Dermis blood vessel endothelial cell (primary cell): ENCODE measurements at regions not wholly inside any gene's neighbourhood (a gene's known extent, or its start where the extent isn't known, plus 50 kb on each side); places are given as distances from the start of the nearest gene placed in this dataset.
"Not testable (repeated sequence)": the region's sequence is repeated elsewhere in the genome, so short reads cannot be mapped to it uniquely, and the experiment has no call there.

Source experiments
- DNase-seq: peaks from one replicate; pipeline ENCODE4 v3.0.0; 2010

GRCh38 chr3:151593928-151594327 lies 133.1 kb upstream of the IGSF10 start:
- DNase-seq, result no peak

DNA sequence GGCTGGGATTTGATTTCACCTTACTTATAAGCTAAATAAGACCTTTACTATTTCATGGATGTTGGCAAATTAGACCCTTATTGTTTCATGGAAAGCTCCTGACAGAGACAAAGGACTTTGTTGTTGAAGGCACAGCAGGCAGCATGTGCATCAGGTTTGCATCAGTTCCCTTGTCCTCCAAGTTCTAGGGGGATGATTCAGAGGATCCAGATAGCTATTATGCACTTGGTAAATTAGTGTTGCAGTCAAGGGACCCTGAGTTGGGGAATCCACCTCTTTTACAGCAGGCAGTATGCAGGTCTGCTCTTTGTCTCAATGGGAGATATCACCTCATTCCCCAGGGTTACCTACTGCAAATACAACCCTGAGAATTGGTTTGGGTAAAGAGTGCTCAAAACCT lies 131.4 kb upstream of the IGSF10 start:
- no peak for DNase-seq

- DNase-seq, result no peak
Measured at GRCh38 chr3:151591441-151591840, 130.6 kb upstream of the IGSF10 start.

GRCh38 chr3:151589311-151589710 lies 128.4 kb upstream of the IGSF10 start:
- DNase-seq, result no peak

DNA sequence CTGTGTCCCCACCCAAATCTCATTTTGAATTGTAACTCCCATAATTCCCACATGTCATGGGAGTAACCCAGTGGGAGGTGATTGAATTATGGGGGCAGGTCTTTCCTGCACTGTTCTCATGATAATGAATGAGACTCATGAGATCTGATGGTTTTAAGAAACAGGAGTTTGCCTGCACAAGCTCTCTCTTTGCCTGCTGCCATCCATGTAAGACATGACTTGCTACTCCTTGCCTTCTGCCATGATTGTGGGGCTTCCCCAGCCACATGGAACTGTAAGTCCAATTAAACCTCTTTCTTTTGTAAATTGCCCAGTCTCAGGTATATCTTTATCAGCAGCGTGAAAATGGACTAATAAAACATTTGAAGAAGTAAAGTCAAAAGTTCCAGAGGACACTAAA lies 126.8 kb upstream of the IGSF10 start:
- not testable (repeated sequence) for DNase-seq

DNA sequence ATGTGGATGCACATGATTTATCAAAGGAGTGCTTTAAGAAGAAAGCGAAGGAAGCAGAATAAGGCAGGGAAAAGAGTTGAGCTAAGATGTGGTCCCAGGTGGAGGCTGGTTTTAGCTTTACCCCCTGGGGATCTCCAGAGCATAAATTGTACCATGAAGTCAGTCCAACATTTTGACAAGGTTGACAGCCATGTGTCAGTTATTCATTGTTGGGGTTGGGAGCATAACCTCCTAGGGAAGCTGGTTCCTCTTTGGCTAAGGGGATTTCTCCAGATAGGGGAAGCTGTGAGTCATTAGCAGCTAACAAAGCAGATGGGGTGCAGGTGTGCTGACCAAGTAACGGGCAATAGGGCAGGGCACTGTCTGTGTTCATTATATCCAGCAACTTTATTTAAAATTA lies 123.7 kb upstream of the IGSF10 start:
- DNase-seq, result peak; percentile 35

DNA sequence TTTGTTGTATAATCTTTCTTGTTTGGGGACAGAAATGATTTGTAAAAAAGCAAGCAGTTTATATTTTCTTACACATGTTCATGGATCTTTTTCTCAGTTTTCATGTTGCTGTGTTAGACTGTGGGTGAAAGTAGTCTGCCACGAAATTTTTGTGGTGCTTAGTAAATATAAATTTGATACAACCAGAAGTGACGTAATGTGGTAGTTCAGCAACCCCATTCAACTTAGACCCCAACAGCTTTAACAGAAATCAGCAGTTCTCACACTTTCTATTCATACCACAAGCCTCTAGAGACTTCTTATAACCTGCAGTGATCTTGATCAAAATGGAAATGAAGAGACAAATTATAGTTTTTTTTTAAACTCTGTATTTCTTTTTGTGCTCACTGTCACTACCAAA lies 120.2 kb upstream of the IGSF10 start:
- no peak for DNase-seq

DNA sequence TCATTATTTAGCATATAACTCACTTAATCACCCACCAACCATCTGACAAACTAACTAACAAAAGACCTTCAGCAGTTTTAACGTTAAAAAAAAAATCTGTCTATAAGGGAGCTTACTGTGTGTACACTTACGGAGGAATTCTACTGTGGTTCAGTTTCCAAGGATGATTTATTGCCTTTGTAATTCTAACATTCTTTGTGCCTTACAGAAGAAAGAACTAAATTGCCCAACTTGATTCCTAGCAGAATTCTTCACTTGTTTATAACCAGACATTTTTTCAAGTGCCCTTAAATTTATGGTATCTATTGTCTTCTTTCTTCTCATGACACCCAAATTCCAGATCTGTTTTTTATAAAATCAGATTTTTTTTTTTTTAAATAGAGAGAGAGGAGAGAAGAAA lies 119.7 kb upstream of the IGSF10 start:
- no peak for DNase-seq

GRCh38 chr3:151579571-151580270 lies 118.9 kb upstream of the IGSF10 start:
- DNase-seq, result no peak

DNA sequence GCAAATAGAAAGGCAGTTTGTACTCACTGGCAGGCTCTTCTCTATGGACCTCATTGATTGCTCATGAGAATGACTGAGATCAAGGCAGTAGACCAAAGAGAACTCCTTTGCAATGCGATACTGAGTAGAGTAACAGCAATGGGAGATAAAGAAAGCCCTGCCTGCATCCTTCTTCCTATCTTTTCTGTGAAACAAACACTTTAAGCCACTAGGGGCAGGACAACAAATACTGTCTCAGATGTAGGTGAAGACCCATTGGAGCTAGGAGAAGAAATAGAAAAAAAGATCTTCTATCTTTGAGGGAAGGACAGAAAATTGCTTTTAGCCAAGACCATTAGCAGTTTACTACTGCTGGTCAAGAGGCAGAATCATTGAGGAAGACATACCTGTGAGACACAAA lies 117.6 kb upstream of the IGSF10 start:
- DNase-seq, result no peak

GRCh38 chr3:151576511-151577137 lies 115.8 kb upstream of the IGSF10 start:
- DNase-seq, result no peak

DNA sequence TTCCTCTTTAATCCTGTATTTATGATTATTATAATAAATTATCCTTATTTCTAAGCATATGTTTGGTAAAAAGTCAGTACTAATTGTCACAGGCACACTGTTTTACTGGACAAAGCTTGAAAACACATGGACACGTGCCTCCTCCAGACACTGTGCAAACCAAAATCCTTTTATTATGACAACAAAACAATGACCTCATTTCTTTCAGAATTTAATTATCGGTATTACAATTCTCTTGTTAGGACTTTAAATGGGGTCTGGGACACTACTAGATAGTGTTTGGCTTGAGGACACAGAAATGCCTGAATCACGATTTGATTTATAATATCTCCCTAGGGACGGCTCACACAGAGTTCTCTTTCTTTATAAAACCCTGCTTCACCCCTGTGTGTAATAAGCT lies 107.3 kb upstream of the IGSF10 start:
- no peak for DNase-seq

DNA sequence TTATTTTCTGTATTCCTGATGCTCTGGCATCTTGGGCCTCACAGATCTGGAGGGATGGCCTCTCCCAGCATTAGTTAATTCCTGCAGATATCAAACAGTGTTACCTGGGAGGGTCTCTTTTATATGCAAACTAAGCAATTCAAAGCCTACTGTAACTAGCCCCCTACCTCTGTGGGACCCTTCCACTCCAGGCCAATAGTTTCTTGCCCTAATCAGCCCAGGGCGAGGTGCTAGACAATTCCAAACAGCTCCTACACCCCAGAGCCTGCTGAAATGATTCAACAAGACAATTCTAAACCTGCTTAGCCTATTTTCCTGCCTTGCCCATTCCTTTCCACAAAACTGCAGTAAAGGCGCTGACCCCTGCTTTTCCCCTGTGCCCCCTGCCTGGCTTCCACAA lies 106.6 kb upstream of the IGSF10 start:
- DNase-seq, result no peak

DNA sequence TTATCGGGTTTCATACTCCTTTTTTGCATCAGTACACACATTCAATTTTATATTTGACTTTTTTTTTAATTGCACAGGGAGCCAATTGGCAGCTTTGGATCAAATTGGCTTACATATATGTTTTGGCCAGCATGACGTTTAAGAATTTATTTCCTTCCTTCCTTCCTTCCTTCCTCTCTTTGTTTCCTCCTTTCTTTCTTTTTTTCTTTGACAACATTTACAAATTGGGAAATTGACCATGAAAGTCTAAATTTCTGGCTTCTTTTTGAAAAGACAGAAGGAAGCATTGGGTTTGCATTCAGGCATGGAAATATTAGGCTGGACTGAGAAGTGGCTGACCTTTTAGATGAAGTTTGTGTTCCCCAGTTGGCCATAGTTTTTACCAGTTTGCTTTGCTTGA lies 103.4 kb upstream of the IGSF10 start:
- DNase-seq, result no peak

- DNase-seq, result no peak
Measured at GRCh38 chr3:151563305-151563704, 102.4 kb upstream of the IGSF10 start.

DNA sequence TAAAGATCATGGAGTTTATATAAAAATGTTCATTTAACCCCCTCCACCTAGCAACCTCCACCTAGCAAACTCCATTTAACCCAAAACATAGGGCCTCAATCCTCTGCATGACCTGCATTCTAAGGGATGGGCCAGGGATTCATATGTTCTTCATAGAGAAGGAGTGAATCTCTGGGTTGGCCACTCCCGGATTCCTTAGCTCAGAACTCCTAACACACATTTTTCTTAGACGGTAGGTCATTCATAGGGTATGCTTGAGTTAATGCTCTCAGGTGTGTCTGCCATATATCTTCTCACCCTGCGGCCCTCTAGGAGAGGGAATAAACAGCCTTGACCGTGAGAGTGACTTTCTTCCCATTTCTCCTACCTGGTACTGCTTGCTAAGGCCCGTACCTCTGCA lies 102.0 kb upstream of the IGSF10 start:
- DNase-seq, result no peak

GRCh38 chr3:151561878-151562277 lies 101.0 kb upstream of the IGSF10 start:
- no peak for DNase-seq

- no peak for DNase-seq
Measured at GRCh38 chr3:151560738-151561137, 99.9 kb upstream of the IGSF10 start.

DNA sequence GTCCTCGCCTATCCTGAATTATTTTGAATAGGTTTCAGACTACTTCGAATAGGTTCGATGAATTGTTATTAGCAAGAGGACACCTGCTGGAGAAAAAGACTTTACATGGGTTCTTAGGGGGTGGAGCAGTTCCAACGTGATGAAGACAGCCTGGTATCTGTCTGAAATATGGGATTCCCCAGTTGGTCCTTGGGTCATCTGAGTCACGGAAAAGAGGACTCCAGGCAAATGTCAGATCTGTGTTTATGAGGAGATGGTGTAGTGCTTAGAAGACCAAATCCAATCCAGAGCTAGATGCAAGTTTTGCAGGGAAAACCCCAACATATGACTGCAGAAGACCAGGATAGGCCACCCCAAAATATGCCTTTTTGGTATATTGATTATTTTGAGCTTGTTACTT lies 98.9 kb upstream of the IGSF10 start:
- no peak for DNase-seq

GRCh38 chr3:151558661-151559060 lies 97.8 kb upstream of the IGSF10 start:
- DNase-seq, result no peak

- no peak for DNase-seq
Measured at GRCh38 chr3:151557068-151557840, 96.4 kb upstream of the IGSF10 start.

DNA sequence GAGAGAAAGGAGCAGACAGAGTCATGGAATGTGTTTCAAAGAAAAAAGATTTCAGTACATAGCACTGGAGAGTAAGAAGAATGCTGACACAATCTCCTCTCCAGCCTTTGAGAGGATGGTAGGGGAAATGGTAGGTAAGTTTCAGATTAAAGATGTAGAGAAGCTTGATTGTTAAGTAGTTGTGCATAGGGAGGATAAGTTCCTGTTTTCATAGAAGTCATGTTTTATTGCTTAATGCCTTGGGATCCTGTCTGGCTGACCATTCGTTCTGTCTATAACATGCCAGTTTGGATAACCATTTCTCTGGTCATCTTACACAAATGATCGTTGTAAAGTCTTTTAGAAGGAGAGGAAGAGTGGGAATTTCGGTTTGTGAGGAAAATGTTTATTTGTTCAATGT lies 95.7 kb upstream of the IGSF10 start:
- no peak for DNase-seq

- DNase-seq, result no peak
Measured at GRCh38 chr3:151555523-151555922, 94.7 kb upstream of the IGSF10 start.

- no peak for DNase-seq
Measured at GRCh38 chr3:151553888-151554287, 93.0 kb upstream of the IGSF10 start.
